Stomach (tissue), 4 donors: ENCODE measurements at regions not wholly inside any gene's neighbourhood (a gene's known extent, or its start where the extent isn't known, plus 50 kb on each side); places are given as distances from the start of the nearest gene placed in this dataset.

Source experiments
- EP300 ChIP-seq: sonication (generic); formaldehyde crosslinking; IDR thresholded peaks from one replicate; pipeline ENCODE4 v1.6.1; 2017; ENCODE audit warnings: antibody characterized with exemption
- TF ChIP-seq, protein P1 (sequence below), 7 experiments: fragments of 450-650 bp in 4 of 7; fragments of 200-600 bp in 3 of 7; sonication (generic) in 3 of 7; IDR thresholded peaks; one replicate each; pipeline ENCODE4 v1.5.1; 2016 to 2019; ENCODE audit warnings: antibody characterized with exemption in 7 of 7, control low read depth in 2 of 7, mild to moderate bottlenecking in 1 of 7

DNA sequence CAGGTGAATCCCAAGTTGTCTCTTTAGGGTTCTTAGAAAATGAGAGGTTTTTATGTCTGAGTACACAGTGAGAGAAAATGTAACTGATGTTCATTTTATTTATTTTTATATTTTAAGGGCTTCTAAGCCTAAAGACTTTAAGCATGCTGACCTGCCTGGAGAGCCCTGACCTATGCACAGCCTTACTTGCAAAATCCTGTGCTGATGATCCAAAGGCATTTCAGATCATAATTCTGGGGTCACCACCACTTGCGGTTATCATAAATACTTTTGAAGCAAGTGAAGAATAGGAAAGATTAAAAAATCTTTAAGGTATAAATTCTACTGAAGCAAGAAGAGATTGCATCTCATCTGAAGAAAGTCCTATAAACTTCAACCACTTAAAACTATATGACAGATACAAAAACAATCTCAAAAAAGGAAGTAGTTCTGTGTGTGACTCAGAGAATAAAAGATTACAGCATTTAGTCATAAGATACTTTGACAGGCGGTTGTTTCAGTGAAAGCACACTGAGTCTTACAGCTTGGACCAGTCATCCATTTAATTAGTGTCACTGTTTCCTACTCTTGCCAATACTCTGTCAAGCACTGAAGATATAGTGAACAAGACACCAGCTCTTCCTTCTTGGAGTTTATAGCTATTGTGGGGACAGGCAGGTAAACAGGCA is 245.2 kb upstream of the DIPK2B start:
- TF ChIP-seq, protein P1, sequence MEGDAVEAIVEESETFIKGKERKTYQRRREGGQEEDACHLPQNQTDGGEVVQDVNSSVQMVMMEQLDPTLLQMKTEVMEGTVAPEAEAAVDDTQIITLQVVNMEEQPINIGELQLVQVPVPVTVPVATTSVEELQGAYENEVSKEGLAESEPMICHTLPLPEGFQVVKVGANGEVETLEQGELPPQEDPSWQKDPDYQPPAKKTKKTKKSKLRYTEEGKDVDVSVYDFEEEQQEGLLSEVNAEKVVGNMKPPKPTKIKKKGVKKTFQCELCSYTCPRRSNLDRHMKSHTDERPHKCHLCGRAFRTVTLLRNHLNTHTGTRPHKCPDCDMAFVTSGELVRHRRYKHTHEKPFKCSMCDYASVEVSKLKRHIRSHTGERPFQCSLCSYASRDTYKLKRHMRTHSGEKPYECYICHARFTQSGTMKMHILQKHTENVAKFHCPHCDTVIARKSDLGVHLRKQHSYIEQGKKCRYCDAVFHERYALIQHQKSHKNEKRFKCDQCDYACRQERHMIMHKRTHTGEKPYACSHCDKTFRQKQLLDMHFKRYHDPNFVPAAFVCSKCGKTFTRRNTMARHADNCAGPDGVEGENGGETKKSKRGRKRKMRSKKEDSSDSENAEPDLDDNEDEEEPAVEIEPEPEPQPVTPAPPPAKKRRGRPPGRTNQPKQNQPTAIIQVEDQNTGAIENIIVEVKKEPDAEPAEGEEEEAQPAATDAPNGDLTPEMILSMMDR (IDR thresholded peaks at IDR 0.05), result no peak
- TF ChIP-seq EP300, result no peak
